ENCODE measurements at regions not wholly inside any gene's neighbourhood (a gene's known extent, or its start where the extent isn't known, plus 50 kb on each side); places are given as distances from the start of the nearest gene placed in this dataset.
A peak's percentile ranks its signal among the peaks of the same experiment; 100 is the strongest.

- no peak for TF ChIP-seq CTCF (IDR thresholded peaks at IDR 0.05)
- Mint-ChIP-seq H3K4me3 (peak overlapping the region; percentile 62), H3K36me3 (no peaks in the 10 kb centered on the region), H3K9me3 (no peaks in the 10 kb centered on the region), H3K27me3 (ENCODE audit: low read depth in 2 of 2) (no peaks in the 10 kb centered on the region), H3K27ac (peak overlapping the region; percentile 64 to 87), H3K4me1 (peaks cover 13 to 20% of the 10 kb centered on the region in 2 donors)
- Histone ChIP-seq H3K27ac (ENCODE audit: low read length) (peak overlapping the region; percentile 60), H3K27me3 (ENCODE audit: control insufficient read depth, insufficient read depth, low read length) (no peaks in the 10 kb centered on the region), H3K4me1 (ENCODE audit: control insufficient read depth, insufficient read depth, low read length) (peaks cover 12% of the 10 kb centered on the region), H3K36me3 (ENCODE audit: control insufficient read depth, insufficient read depth, low read length) (no peaks in the 10 kb centered on the region), H3K4me3 (ENCODE audit: low read length) (no peak overlapping the region), H3K9me3 (ENCODE audit: control insufficient read depth, insufficient read depth, low read length) (no peaks in the 10 kb centered on the region)
- intact Hi-C loops (cut with micrococcal nuclease), result loop anchor here (1.0 to 2.0 kb wide), 2 partner anchors 15 to 176 kb away; no protein-coding TSS in a partner anchor
- 13% methylated on average over 11 of the region's 12 CpGs for WGBS (ENCODE audit: insufficient coverage)
- DNase-seq, result peak; percentile 52 to 65
- ATAC-seq, result peak; percentile 84 to 86 (median 85)
Measured at GRCh38 chr13:44259045-44260027, 114.3 kb upstream of the SERP2 start.

- H3K27ac Mint-ChIP-seq, result peak overlapping the region; percentile 29 to 87
Measured at GRCh38 chr13:44260336-44260735, 113.3 kb upstream of the SERP2 start.

DNA sequence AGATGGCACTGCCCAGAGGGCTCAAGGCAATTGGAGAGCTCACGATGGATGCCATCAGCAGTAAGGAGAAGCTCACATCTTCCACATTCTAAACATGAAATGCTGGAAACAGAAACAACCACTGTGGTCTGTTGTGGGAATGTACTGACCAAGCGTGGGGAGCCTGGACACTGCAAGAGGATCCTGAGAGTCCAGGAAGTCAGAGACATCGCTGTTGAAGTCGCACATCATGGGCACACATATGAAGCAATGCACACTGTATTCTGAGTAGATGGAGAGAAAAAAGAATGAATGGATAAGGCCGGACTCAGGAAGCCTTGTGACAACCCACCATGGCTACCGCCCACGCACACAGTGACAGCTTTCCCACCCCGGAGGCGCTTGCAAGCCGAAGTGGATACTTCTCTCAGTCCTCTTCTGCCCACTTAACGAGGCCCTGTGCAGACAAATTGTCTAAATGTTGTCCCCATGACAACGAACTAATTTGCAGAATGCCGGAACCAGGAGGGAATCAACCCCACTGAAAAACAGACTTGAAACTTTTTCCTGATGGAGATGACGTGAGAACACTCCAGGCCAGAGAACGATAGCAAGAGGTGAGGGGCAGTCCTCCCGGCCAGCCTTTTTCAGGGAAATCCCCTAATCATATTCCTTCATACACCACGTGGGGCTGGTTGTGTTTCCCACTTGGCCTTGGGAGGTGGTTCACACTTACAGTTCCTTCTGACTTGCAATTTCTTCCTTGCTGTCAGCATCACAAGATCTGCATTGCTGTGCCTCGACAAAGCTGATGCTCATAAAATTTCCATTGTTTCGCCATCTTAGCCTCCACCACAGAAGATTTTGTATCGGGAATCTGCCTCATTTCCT is 109.6 kb upstream of the SERP2 start:
- no peak overlapping the region for H3K4me3 ChIP-seq (ENCODE audit: low read length)
- no peak overlapping the region for H3K27ac Mint-ChIP-seq
- no peaks in the 10 kb centered on the region for H3K9me3 ChIP-seq (ENCODE audit: control insufficient read depth, insufficient read depth, low read length)
- peaks cover 11% of the 10 kb centered on the region for H3K4me1 ChIP-seq (ENCODE audit: control insufficient read depth, insufficient read depth, low read length)
- intact Hi-C loops (cut with micrococcal nuclease), result no loop called here
- WGBS (ENCODE audit: insufficient coverage), result 89% methylated on average over 19 of the region's 20 CpGs
- H3K27me3 ChIP-seq (ENCODE audit: control insufficient read depth, insufficient read depth, low read length), result no peaks in the 10 kb centered on the region
- H3K27me3 Mint-ChIP-seq (ENCODE audit: low read depth in 2 of 2), result peaks cover 0 to 11% of the 10 kb centered on the region in 2 donors
- H3K36me3 Mint-ChIP-seq, result no peaks in the 10 kb centered on the region
- H3K27ac ChIP-seq (ENCODE audit: low read length), result no peak overlapping the region
- ATAC-seq (no peak), DNase-seq (no peak)
- no peaks in the 10 kb centered on the region for H3K36me3 ChIP-seq (ENCODE audit: control insufficient read depth, insufficient read depth, low read length)
- no peak for TF ChIP-seq CTCF (IDR thresholded peaks at IDR 0.05)
- peaks cover 8 to 18% of the 10 kb centered on the region in 2 donors for H3K4me1 Mint-ChIP-seq
- no peaks in the 10 kb centered on the region for H3K9me3 Mint-ChIP-seq
- no peak overlapping the region for H3K4me3 Mint-ChIP-seq

More at GRCh38 chr13:44260336-44260735, 113.3 kb upstream of the SERP2 start:
- no peak overlapping the region for H3K4me3 ChIP-seq (ENCODE audit: low read length)
- intact Hi-C loops (cut with micrococcal nuclease), result no loop called here
- no peak for TF ChIP-seq CTCF (IDR thresholded peaks at IDR 0.05)
- no peak overlapping the region for H3K4me3 Mint-ChIP-seq
- H3K27ac ChIP-seq (ENCODE audit: low read length), result no peak overlapping the region
- peaks cover 13 to 20% of the 10 kb centered on the region in 2 donors for H3K4me1 Mint-ChIP-seq
- H3K27me3 ChIP-seq (ENCODE audit: control insufficient read depth, insufficient read depth, low read length), result no peaks in the 10 kb centered on the region
- WGBS (ENCODE audit: insufficient coverage), result 83% methylated on average over 1 of the region's 2 CpGs
- ATAC-seq (no peak), DNase-seq (no peak)
- no peaks in the 10 kb centered on the region for H3K36me3 ChIP-seq (ENCODE audit: control insufficient read depth, insufficient read depth, low read length)
- no peaks in the 10 kb centered on the region for H3K9me3 Mint-ChIP-seq
- no peaks in the 10 kb centered on the region for H3K27me3 Mint-ChIP-seq (ENCODE audit: low read depth in 2 of 2)
- peaks cover 12% of the 10 kb centered on the region for H3K4me1 ChIP-seq (ENCODE audit: control insufficient read depth, insufficient read depth, low read length)
- no peaks in the 10 kb centered on the region for H3K36me3 Mint-ChIP-seq
- no peaks in the 10 kb centered on the region for H3K9me3 ChIP-seq (ENCODE audit: control insufficient read depth, insufficient read depth, low read length)
